GM12892 (cell line): ENCODE measurements at regions not wholly inside any gene's neighbourhood (a gene's known extent, or its start where the extent isn't known, plus 50 kb on each side); places are given as distances from the start of the nearest gene placed in this dataset.

ENCODE experiments used
- DNase-seq: peaks from one replicate; pipeline ENCODE4 v3.0.0; 2011; ENCODE audit not compliant: insufficient read length
- FAIRE-seq: peaks from 2 replicates; lab custom pipeline; 2011; peaks lifted over from hg19 to GRCh38; lab: Jason Lieb, UNC
- POLR2A ChIP-seq: IDR thresholded peaks from 2 replicates; pipeline ENCODE4 v1.6.1; 2011; ENCODE audit warnings: low read depth, low read length, control low read depth
- POLR2AphosphoS5 ChIP-seq: IDR thresholded peaks from 2 replicates; pipeline ENCODE4 v1.6.1; 2011; ENCODE audit warnings: low read depth, low read length, control low read depth
- TAF1 ChIP-seq: IDR thresholded peaks from 2 replicates; pipeline ENCODE4 v1.6.1; 2011; ENCODE audit warnings: low read depth, mild to moderate bottlenecking, control low read depth, low read length, borderline replicate concordance

GRCh38 chr9:14379280-14379679 is 65.3 kb upstream of the NFIB start:
- DNase-seq (no peak), FAIRE-seq (no peak)
- TF ChIP-seq POLR2A: no peak
- TF ChIP-seq TAF1: no peak
- TF ChIP-seq POLR2AphosphoS5: no peak

DNA sequence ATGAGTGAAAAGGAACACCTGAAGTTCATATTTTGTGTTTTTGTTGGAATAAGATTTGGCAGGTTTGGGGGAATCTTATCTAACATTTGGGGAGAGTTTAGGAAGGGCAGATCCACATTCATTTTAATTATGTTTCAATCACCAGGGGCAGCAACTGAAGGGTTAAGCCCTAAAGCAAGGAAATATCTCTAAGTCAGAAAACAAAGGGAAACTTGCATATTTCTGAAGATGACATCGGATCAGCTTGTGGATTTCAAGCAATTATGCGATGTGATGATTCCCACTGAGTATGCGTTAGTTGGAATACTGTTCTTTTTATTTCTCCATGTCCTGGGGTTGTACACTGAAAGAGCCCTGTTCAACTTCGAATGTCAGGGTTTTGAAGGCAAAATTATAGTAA is 59.8 kb upstream of the NFIB start:
- TF ChIP-seq POLR2AphosphoS5: no peak
- no peak for TF ChIP-seq TAF1
- no peak for TF ChIP-seq POLR2A
- FAIRE-seq (no peak), DNase-seq (no peak)

GRCh38 chr9:14373336-14373666 is 59.4 kb upstream of the NFIB start:
- DNase-seq (no peak), FAIRE-seq (no peak)
- no peak for TF ChIP-seq POLR2AphosphoS5
- no peak for TF ChIP-seq POLR2A
- TF ChIP-seq TAF1: no peak

- DNase-seq (no peak), FAIRE-seq (no peak)
- TF ChIP-seq TAF1 (no peak), POLR2AphosphoS5 (no peak), POLR2A (no peak)
Observed at GRCh38 chr9:14372437-14373335, 58.7 kb upstream of the NFIB start.

GRCh38 chr9:14369011-14369410 is 55.1 kb upstream of the NFIB start:
- FAIRE-seq: no peak
- DNase-seq: no peak
- TF ChIP-seq POLR2A: no peak
- no peak for TF ChIP-seq POLR2AphosphoS5
- TF ChIP-seq TAF1: no peak

DNA sequence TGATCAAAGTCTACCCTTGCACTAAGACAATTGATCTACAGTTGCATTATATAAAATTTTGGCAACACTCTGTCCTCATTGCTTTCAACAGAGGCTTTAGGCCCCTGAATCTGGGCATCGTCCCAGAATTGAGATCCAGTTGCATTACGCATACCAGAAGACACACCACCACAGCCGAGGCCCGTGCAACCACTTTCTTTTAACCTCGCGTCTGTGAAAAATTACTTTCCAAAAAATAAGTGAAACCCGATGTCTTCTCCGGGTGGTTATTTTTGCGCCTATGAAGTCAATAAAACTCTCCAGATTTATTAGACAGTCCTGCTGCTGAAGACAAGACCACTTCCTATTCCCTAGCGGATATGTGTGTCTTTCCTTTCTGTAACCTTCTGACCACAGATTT is 52.1 kb upstream of the NFIB start:
- FAIRE-seq (no peak), DNase-seq (no peak)
- TF ChIP-seq TAF1: no peak

- no peak for FAIRE-seq
- DNase-seq: no peak
- no peak for TF ChIP-seq TAF1
- no peak for TF ChIP-seq POLR2AphosphoS5
- no peak for TF ChIP-seq POLR2A
Observed at GRCh38 chr9:14365670-14366069, 51.7 kb upstream of the NFIB start.
